ENCODE measurements at regions not wholly inside any gene's neighbourhood (a gene's known extent, or its start where the extent isn't known, plus 50 kb on each side); places are given as distances from the start of the nearest gene placed in this dataset.
A peak's percentile ranks its signal among the peaks of the same experiment; 100 is the strongest.

DNA sequence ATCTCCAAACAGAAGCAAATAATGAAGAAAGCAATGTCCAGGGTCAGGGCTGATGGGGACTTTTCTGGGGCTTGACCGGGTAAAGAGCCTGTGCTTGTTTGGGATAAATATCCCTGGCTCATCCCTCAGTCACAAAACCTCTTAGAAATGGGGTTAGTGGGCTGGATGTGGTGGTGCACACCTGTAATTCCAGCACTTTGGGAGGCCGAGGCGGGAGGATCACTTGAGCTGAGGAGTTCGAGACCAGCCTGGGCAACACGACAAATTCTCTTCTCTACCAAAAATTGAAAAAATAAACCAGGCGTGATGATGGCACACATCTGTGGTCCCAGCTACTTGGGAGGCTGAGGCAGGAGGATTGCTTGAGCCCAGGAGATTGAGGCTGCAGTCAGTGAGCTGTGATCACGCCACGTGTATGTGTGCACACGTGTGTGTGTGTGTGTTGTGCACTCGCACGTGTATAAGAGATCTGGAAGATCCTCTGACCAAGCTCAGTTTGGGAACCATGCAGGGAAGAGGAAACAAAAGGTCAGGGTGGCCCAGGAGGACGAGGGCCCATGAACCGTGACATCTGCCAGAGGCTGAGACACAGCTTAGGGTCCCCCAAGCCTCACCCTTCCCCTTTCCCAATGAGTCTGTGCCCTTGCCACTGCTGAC, 258.6 kb downstream of the TEX36 start:
- no peak for DNase-seq (ENCODE audit: low read depth)
- TF ChIP-seq, protein P1, sequence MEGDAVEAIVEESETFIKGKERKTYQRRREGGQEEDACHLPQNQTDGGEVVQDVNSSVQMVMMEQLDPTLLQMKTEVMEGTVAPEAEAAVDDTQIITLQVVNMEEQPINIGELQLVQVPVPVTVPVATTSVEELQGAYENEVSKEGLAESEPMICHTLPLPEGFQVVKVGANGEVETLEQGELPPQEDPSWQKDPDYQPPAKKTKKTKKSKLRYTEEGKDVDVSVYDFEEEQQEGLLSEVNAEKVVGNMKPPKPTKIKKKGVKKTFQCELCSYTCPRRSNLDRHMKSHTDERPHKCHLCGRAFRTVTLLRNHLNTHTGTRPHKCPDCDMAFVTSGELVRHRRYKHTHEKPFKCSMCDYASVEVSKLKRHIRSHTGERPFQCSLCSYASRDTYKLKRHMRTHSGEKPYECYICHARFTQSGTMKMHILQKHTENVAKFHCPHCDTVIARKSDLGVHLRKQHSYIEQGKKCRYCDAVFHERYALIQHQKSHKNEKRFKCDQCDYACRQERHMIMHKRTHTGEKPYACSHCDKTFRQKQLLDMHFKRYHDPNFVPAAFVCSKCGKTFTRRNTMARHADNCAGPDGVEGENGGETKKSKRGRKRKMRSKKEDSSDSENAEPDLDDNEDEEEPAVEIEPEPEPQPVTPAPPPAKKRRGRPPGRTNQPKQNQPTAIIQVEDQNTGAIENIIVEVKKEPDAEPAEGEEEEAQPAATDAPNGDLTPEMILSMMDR (conservative IDR thresholded peaks at IDR 0.05; ENCODE audit: low read depth, low read length) = no peak
- H3K4me3 ChIP-seq (ENCODE audit: low read depth, low read length) = no peak overlapping the region

- DNase-seq (ENCODE audit: low read depth) = no peak
- TF ChIP-seq, protein P1 (conservative IDR thresholded peaks at IDR 0.05; ENCODE audit: low read depth, low read length) = no peak
- H3K4me3 ChIP-seq (ENCODE audit: low read depth, low read length) = no peak overlapping the region
Observed at GRCh38 chr10:125423569-125423968, 259.4 kb downstream of the TEX36 start.

DNA sequence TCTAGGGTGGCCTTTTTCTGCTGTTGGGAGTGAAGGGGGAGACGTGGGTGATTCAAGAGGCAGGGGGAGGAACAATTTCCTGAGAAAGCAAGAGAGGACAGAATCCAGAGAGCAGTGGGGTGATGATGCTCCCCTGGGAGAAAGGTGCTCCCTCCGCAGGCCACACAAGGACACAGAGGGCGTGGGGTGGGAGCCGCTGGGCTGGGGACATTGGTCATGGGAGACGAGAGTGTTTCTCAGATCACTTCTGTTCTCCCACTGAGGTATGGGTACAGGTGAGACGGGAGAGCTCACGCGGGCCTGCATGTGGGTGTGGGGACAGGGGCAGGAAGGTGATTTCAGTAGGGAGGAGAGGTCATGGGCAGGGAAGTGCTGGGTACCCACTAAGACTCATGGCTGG, 259.5 kb upstream of the CTBP2 start:
- H3K4me3 ChIP-seq (ENCODE audit: low read depth, low read length) = no peak overlapping the region
- TF ChIP-seq, protein P1 (conservative IDR thresholded peaks at IDR 0.05; ENCODE audit: low read depth, low read length) = no peak

DNA sequence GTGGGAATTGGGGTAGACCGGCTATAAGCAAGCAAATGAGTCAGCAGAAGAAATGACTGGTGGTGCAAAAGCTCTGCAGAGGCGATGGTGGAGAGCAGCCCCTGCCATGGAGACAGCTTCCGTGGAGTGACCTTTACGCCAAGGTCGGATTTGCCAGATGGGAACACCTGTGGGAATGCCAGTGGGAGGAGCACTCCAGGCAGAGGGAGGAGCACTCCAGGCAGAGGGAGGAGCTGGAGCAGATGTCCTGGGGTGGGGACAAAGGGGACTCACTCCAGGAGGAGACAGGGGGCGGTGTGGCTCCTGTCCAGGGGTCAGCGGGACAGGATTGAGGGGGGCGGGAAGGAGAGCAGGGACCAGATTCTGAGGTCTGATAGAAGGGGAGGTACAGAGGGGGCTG, 258.8 kb upstream of the CTBP2 start:
- TF ChIP-seq, protein P1 (conservative IDR thresholded peaks at IDR 0.05; ENCODE audit: low read depth, low read length) = no peak
- DNase-seq (ENCODE audit: low read depth) = no peak
- no peak overlapping the region for H3K4me3 ChIP-seq (ENCODE audit: low read depth, low read length)

More for the DNA sequence above, 259.5 kb upstream of the CTBP2 start:
- DNase-seq (ENCODE audit: low read depth) = no peak

GRCh38 chr10:125417605-125418004, 257.2 kb upstream of the CTBP2 start:
- TF ChIP-seq, protein P1 (conservative IDR thresholded peaks at IDR 0.05; ENCODE audit: low read depth, low read length) = no peak
- DNase-seq (ENCODE audit: low read depth) = no peak
- no peak overlapping the region for H3K4me3 ChIP-seq (ENCODE audit: low read depth, low read length)

GRCh38 chr10:125415964-125416363, 255.6 kb upstream of the CTBP2 start:
- H3K4me3 ChIP-seq (ENCODE audit: low read depth, low read length) = no peak overlapping the region
- TF ChIP-seq, protein P1 (conservative IDR thresholded peaks at IDR 0.05; ENCODE audit: low read depth, low read length) = no peak
- no peak for DNase-seq (ENCODE audit: low read depth)

DNA sequence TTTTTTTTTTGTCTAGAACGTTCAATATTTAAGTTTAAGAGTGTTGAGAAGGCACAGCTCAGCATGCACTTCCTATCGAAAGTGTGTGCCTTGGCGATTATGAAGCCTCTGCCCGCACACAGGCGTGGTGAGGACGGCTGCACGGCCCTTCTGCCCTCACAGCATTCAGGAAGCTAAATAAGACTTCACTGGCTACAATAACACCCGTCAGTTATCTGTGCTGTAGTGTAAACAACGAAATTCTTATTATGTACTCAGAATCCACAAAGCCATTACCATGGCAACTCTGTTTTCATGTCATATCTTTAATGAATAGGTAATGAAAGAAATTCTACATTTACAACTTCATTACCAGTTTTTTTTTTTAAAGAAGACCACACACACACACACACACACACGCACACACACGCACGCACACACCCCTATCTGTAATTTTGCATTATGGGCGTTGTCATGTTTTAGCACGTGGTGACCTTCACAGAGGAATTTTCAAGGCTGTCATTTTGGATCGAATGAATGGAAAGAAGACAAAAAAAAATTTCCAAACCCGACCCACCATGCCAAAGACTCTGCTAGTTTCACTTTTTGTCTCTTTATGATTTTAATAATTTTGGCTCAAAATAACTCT, 254.8 kb upstream of the CTBP2 start:
- H3K4me3 ChIP-seq (ENCODE audit: low read depth, low read length) = no peak overlapping the region
- TF ChIP-seq, protein P1 (conservative IDR thresholded peaks at IDR 0.05; ENCODE audit: low read depth, low read length) = no peak
- DNase-seq (ENCODE audit: low read depth) = peak; percentile 48

Measured in choroid plexus epithelial cell (primary cell).